Uterus (tissue), 2 donors: ENCODE measurements at regions not wholly inside any gene's neighbourhood (a gene's known extent, or its start where the extent isn't known, plus 50 kb on each side); places are given as distances from the start of the nearest gene placed in this dataset.

Experiments
- POLR2A ChIP-seq, 2 donors: fragments of 450-650 bp; IDR thresholded peaks; one replicate each; pipeline ENCODE4 v1.6.1; 2016; ENCODE audit warnings: antibody characterized with exemption in 2 of 2, mild to moderate bottlenecking in 1 of 2, moderate library complexity in 1 of 2
- TF ChIP-seq, protein P1 (sequence below), 4 experiments: fragments of 200-600 bp in 2 of 4; fragments of 450-650 bp in 2 of 4; sonication (generic) in 2 of 4; IDR thresholded peaks; one replicate each; pipeline ENCODE4 v1.5.1; 2016 to 2019; ENCODE audit warnings: antibody characterized with exemption in 4 of 4, mild to moderate bottlenecking in 2 of 4, moderate library complexity in 1 of 4

DNA sequence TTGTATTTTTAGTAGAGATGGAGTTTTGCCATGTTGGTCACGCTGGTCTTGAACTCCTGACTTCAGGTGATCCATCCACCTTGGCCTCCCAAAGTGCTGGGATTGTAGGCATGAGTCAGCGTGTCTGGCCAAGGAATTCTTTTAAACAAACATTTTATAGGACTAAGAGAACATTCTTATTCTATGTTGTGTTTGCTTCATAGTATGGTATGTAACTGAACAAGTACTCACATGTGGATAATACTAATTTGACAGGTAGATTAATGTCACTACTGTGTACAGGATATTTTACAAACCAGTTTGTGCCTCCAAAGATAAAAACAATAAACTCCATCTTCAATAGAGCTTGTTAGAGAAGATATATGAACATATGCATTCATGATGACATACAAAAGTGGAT is 1353.4 kb downstream of the PCDH7 start:
- TF ChIP-seq POLR2A (IDR thresholded peaks at IDR 0.05), result no peak
- TF ChIP-seq, protein P1, sequence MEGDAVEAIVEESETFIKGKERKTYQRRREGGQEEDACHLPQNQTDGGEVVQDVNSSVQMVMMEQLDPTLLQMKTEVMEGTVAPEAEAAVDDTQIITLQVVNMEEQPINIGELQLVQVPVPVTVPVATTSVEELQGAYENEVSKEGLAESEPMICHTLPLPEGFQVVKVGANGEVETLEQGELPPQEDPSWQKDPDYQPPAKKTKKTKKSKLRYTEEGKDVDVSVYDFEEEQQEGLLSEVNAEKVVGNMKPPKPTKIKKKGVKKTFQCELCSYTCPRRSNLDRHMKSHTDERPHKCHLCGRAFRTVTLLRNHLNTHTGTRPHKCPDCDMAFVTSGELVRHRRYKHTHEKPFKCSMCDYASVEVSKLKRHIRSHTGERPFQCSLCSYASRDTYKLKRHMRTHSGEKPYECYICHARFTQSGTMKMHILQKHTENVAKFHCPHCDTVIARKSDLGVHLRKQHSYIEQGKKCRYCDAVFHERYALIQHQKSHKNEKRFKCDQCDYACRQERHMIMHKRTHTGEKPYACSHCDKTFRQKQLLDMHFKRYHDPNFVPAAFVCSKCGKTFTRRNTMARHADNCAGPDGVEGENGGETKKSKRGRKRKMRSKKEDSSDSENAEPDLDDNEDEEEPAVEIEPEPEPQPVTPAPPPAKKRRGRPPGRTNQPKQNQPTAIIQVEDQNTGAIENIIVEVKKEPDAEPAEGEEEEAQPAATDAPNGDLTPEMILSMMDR (IDR thresholded peaks at IDR 0.05), result no peak
